Caco-2 (cell line): ENCODE measurements at regions not wholly inside any gene's neighbourhood (a gene's known extent, or its start where the extent isn't known, plus 50 kb on each side); places are given as distances from the start of the nearest gene placed in this dataset.

Experiments
- BruUV-seq: library from RNA; stranded (reverse); fragments of 400-500 nt; replicated peaks from 2 replicates; lab custom pipeline; 2021; lab: Mats Ljungman, UMichigan
- CTCF ChIA-PET: fragments of 300-600 bp; sonication (Branson Sonifier 250); formaldehyde crosslinking; loops from one replicate; lab custom pipeline; 2022; ENCODE audit warnings: antibody characterized with exemption; lab: Charles Lee
- POLR2A ChIA-PET: fragments of 300-600 bp; sonication (Branson Sonifier 250); formaldehyde crosslinking; loops from one replicate; lab custom pipeline; 2022; ENCODE audit warnings: antibody characterized with exemption; lab: Charles Lee
- DNase-seq, 2 experiments: peaks; one replicate each; pipeline versions ENCODE4 v3.0.0 to v3.0.0-alpha.2; 2020 to 2022
- H3K27me3 ChIP-seq: replicated peaks from 2 replicates; pipeline ENCODE4 v1.6.0; 2011; ENCODE audit warnings: low read length; ENCODE audit not compliant: control insufficient read depth, insufficient read depth
- H3K36me3 ChIP-seq: 2 replicates; pipeline ENCODE4 v1.5.1; 2011; ENCODE audit warnings: low read length; ENCODE audit not compliant: control insufficient read depth, insufficient read depth
- H3K4me1 ChIP-seq: fragments of 250-450 bp; sonication (Bioruptor Pico); 2 replicates; pipeline ENCODE4 v1.5.1; 2020; ENCODE audit warnings: mild to moderate bottlenecking
- H3K4me3 ChIP-seq: 2 replicates; pipeline ENCODE4 v1.5.1; 2011; ENCODE audit warnings: low read depth, mild to moderate bottlenecking, control low read depth, low read length
- H3K9me3 ChIP-seq: fragments of 250-450 bp; sonication (Bioruptor Pico); 2 replicates; pipeline ENCODE4 v1.5.1; 2020; ENCODE audit warnings: mild to moderate bottlenecking, moderate library complexity
- H3K27ac Mint-ChIP-seq: one replicate; pipeline ENCODE4 v1.8.0; 2022; ENCODE audit warnings: mixed read lengths; ENCODE audit not compliant: unreplicated experiment
- H3K27me3 Mint-ChIP-seq: one replicate; pipeline ENCODE4 v1.8.0; 2022; ENCODE audit warnings: mixed read lengths; ENCODE audit not compliant: insufficient read depth, unreplicated experiment
- H3K36me3 Mint-ChIP-seq: one replicate; pipeline ENCODE4 v1.8.0; 2022; ENCODE audit warnings: mild to moderate bottlenecking, mixed read lengths; ENCODE audit not compliant: insufficient read depth, unreplicated experiment
- H3K4me1 Mint-ChIP-seq: one replicate; pipeline ENCODE4 v1.8.0; 2022; ENCODE audit warnings: low read depth, mixed read lengths; ENCODE audit not compliant: unreplicated experiment
- H3K4me3 Mint-ChIP-seq: one replicate; pipeline ENCODE4 v1.8.0; 2022; ENCODE audit warnings: mild to moderate bottlenecking, moderate library complexity, mixed read lengths; ENCODE audit not compliant: unreplicated experiment
- H3K9me3 Mint-ChIP-seq: one replicate; pipeline ENCODE4 v1.8.0; 2022; ENCODE audit warnings: mixed read lengths; ENCODE audit not compliant: unreplicated experiment
- intact Hi-C: fragments of 100-400 bp; cut with micrococcal nuclease; formaldehyde crosslinking; loops from one replicate; pipeline ENCODE4 v1.10.0; 2022; ENCODE audit not compliant: unreplicated experiment
- TF ChIP-seq, protein P1 (sequence below), 2 experiments: fragments of 200-600 bp in 1 of 2; IDR thresholded peaks; 1 replicate in 1 of 2; 2 replicates in 1 of 2; pipeline versions ENCODE4 v1.5.1 to v1.8.0; 2011 to 2022; ENCODE audit warnings: antibody characterized with exemption in 1 of 2, control low read depth in 1 of 2, inconsistent platforms in 1 of 2, low read depth in 1 of 2, low read length in 1 of 2, mild to moderate bottlenecking in 1 of 2, moderate library complexity in 1 of 2; ENCODE audit not compliant: insufficient read depth in 1 of 2, severe bottlenecking in 1 of 2, unreplicated experiment in 1 of 2

- no peak for DNase-seq
- Mint-ChIP-seq H3K36me3 (no peaks in the 10 kb centered on the region), H3K27ac (no peak overlapping the region), H3K4me3 (no peak overlapping the region), H3K27me3 (peaks cover 3% of the 10 kb centered on the region), H3K4me1 (no peaks in the 10 kb centered on the region), H3K9me3 (no peaks in the 10 kb centered on the region)
- intact Hi-C loops: no loop called here
- Histone ChIP-seq H3K9me3 (no peaks in the 10 kb centered on the region), H3K36me3 (no peaks in the 10 kb centered on the region), H3K4me3 (no peak overlapping the region), H3K27me3 (no peaks in the 10 kb centered on the region), H3K4me1 (no peaks in the 10 kb centered on the region)
- ChIA-PET CTCF (no interaction called here), POLR2A (no interaction called here)
- TF ChIP-seq, protein P1, sequence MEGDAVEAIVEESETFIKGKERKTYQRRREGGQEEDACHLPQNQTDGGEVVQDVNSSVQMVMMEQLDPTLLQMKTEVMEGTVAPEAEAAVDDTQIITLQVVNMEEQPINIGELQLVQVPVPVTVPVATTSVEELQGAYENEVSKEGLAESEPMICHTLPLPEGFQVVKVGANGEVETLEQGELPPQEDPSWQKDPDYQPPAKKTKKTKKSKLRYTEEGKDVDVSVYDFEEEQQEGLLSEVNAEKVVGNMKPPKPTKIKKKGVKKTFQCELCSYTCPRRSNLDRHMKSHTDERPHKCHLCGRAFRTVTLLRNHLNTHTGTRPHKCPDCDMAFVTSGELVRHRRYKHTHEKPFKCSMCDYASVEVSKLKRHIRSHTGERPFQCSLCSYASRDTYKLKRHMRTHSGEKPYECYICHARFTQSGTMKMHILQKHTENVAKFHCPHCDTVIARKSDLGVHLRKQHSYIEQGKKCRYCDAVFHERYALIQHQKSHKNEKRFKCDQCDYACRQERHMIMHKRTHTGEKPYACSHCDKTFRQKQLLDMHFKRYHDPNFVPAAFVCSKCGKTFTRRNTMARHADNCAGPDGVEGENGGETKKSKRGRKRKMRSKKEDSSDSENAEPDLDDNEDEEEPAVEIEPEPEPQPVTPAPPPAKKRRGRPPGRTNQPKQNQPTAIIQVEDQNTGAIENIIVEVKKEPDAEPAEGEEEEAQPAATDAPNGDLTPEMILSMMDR (IDR thresholded peaks at IDR 0.05; ENCODE audit: insufficient read depth in 1 of 2, low read depth in 1 of 2, low read length in 1 of 2, severe bottlenecking in 1 of 2, unreplicated experiment in 1 of 2): no peak
- no TSS peak for BruUV-seq
These were observed 775.9 kb downstream of the SQOR start for GRCh38 chr15:46410705-46411104.

- TF ChIP-seq, protein P1 (IDR thresholded peaks at IDR 0.05; ENCODE audit: insufficient read depth in 1 of 2, low read depth in 1 of 2, low read length in 1 of 2, severe bottlenecking in 1 of 2, unreplicated experiment in 1 of 2): no peak
- H3K4me1 Mint-ChIP-seq: no peaks in the 10 kb centered on the region
- no peaks in the 10 kb centered on the region for H3K36me3 Mint-ChIP-seq
- ChIA-PET CTCF (no interaction called here), POLR2A (no interaction called here)
- intact Hi-C loops: no loop called here
- H3K36me3 ChIP-seq: no peaks in the 10 kb centered on the region
- DNase-seq: no peak
- BruUV-seq: no TSS peak
- no peak overlapping the region for H3K27ac Mint-ChIP-seq
- H3K4me3 ChIP-seq: no peak overlapping the region
- H3K27me3 ChIP-seq: no peaks in the 10 kb centered on the region
- H3K27me3 Mint-ChIP-seq: peaks cover 3% of the 10 kb centered on the region
- H3K4me1 ChIP-seq: no peaks in the 10 kb centered on the region
- no peaks in the 10 kb centered on the region for H3K9me3 Mint-ChIP-seq
- no peaks in the 10 kb centered on the region for H3K9me3 ChIP-seq
- H3K4me3 Mint-ChIP-seq: no peak overlapping the region
These were observed 777.1 kb downstream of the SQOR start for GRCh38 chr15:46411900-46412299.

GRCh38 chr15:46413799-46414198 lies 779.0 kb downstream of the SQOR start:
- Mint-ChIP-seq H3K27me3 (peaks cover 6% of the 10 kb centered on the region), H3K9me3 (no peaks in the 10 kb centered on the region), H3K4me1 (no peaks in the 10 kb centered on the region), H3K27ac (no peak overlapping the region), H3K4me3 (no peak overlapping the region), H3K36me3 (no peaks in the 10 kb centered on the region)
- Histone ChIP-seq H3K36me3 (no peaks in the 10 kb centered on the region), H3K4me1 (no peaks in the 10 kb centered on the region), H3K4me3 (no peak overlapping the region), H3K9me3 (no peaks in the 10 kb centered on the region), H3K27me3 (no peaks in the 10 kb centered on the region)
- ChIA-PET CTCF (no interaction called here), POLR2A (no interaction called here)
- TF ChIP-seq, protein P1 (IDR thresholded peaks at IDR 0.05; ENCODE audit: insufficient read depth in 1 of 2, low read depth in 1 of 2, low read length in 1 of 2, severe bottlenecking in 1 of 2, unreplicated experiment in 1 of 2): no peak
- intact Hi-C loops: no loop called here
- no TSS peak for BruUV-seq
- DNase-seq: no peak
